ENCODE measurements at regions not wholly inside any gene's neighbourhood (a gene's known extent, or its start where the extent isn't known, plus 50 kb on each side); places are given as distances from the start of the nearest gene placed in this dataset.

DNA sequence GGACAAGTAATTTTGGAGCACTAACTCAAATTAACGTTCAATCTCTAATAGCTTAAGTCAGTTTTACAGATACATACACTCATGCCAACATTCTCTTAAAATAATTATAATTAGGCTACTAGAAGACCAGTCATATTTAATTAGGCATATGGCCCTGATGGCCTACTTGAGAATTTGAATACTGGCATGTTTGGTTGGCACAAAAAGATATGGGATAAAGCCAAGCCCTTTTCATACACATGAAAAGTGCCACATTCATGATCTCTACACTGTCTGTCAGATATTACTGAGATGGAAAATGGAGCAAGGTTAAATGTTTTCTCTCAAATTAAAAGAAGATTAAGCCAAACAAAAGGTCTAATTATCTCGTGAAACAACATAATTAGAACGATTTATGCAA lies 1091.0 kb downstream of the C4orf33 start:
- Histone ChIP-seq H3K36me3 (ENCODE audit: control insufficient read depth in 2 of 2, insufficient read depth in 2 of 2, low read length in 1 of 2) (no peaks in the 10 kb centered on the region), H4K20me1 (ENCODE audit: control insufficient read depth, insufficient read depth) (no peaks in the 10 kb centered on the region), H3K4me2 (ENCODE audit: control insufficient read depth, insufficient read depth) (no peak overlapping the region), H3K27me3 (replicated peaks in 1 of 2; ENCODE audit: control insufficient read depth in 2 of 2, insufficient read depth in 2 of 2, low read length in 1 of 2) (no peaks in the 10 kb centered on the region), H3K9me3 (replicated peaks; ENCODE audit: control insufficient read depth, insufficient read depth, low read length) (no peaks in the 10 kb centered on the region), H3K9ac (ENCODE audit: control insufficient read depth, insufficient read depth, low read length) (no peak overlapping the region), H3K4me1 (ENCODE audit: control insufficient read depth, insufficient read depth, low read length) (no peaks in the 10 kb centered on the region), H3K4me3 (no peak overlapping the region), H3K79me2 (ENCODE audit: control insufficient read depth, insufficient read depth, low read length) (no peaks in the 10 kb centered on the region), H3K27ac (ENCODE audit: control insufficient read depth, insufficient read depth) (no peak overlapping the region), H2AFZ (ENCODE audit: control insufficient read depth, low read depth, low read length) (no peak overlapping the region)
- intact Hi-C loops (cut with micrococcal nuclease; ENCODE audit: unreplicated experiment), result no loop called here
- WGBS (ENCODE audit: insufficient coverage, insufficient replicate concordance, low lambda C conversion rate, missing lambda C conversion rate), result 12% methylated on average over 3 of the region's 3 CpGs
- CTCF ChIA-PET, result no interaction called here
- SMC1A ChIA-PET (ENCODE audit: uncharacterized antibody, unreplicated experiment), result interaction anchor here (0.5 kb wide), 1 partner anchor 11 kb away, joined by 3 read pairs; no protein-coding TSS in a partner anchor
- DNase-seq (ENCODE audit: low read depth, low spot score) (no peak), FAIRE-seq (no peak), ATAC-seq (no peak)
- POLR2A ChIA-PET, result no interaction called here
- RAD21 ChIA-PET (ENCODE audit: unreplicated experiment), result no interaction called here
- in situ Hi-C loops (cut with MboI), result no loop called here
- no peak for TF ChIP-seq IKZF1 (conservative IDR thresholded peaks at IDR 0.05)
- TF ChIP-seq, protein P1, sequence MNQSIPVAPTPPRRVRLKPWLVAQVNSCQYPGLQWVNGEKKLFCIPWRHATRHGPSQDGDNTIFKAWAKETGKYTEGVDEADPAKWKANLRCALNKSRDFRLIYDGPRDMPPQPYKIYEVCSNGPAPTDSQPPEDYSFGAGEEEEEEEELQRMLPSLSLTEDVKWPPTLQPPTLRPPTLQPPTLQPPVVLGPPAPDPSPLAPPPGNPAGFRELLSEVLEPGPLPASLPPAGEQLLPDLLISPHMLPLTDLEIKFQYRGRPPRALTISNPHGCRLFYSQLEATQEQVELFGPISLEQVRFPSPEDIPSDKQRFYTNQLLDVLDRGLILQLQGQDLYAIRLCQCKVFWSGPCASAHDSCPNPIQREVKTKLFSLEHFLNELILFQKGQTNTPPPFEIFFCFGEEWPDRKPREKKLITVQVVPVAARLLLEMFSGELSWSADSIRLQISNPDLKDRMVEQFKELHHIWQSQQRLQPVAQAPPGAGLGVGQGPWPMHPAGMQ (IDR thresholded peaks at IDR 0.05; ENCODE audit: borderline replicate concordance), result no peak
- no peak for TF ChIP-seq ESRRA (IDR thresholded peaks at IDR 0.05; ENCODE audit: low read length)
- no peak for TF ChIP-seq JUNB (IDR thresholded peaks at IDR 0.05)
- TF ChIP-seq JUND (IDR thresholded peaks at IDR 0.05; ENCODE audit: low read depth, low read length), result no peak
- TF ChIP-seq, protein P2, sequence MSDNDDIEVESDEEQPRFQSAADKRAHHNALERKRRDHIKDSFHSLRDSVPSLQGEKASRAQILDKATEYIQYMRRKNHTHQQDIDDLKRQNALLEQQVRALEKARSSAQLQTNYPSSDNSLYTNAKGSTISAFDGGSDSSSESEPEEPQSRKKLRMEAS (IDR thresholded peaks at IDR 0.05; ENCODE audit: low read depth, low read length), result no peak
- no peak for TF ChIP-seq MTA2 (IDR thresholded peaks at IDR 0.05; ENCODE audit: low read depth)
- BruUV-seq (replicated peaks), result no TSS peak

DNA sequence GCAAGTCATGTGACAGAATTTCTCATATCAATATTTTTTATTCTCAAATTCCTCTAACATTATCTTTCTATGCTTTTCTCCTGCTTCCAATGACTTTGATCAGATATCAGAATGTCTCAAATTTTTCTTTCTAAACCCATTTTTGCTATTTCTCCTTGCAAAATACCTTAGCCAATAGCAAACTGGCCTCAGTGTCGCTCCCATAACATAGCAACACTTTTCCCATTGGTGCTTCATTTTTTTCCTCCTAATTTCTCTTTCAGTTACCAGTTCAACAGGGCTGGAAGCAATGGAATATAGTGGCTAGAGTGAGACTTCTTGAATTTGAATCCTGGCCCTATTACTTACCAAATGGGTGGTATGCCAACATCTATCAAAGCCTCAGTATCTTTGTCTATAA lies 1091.6 kb downstream of the C4orf33 start:
- H3K79me2 ChIP-seq (ENCODE audit: control insufficient read depth, insufficient read depth, low read length), result no peaks in the 10 kb centered on the region
- no peaks in the 10 kb centered on the region for H3K9me3 ChIP-seq (replicated peaks; ENCODE audit: control insufficient read depth, insufficient read depth, low read length)
- no peak for DNase-seq (ENCODE audit: low read depth, low spot score)
- 5% methylated on average over 1 of the region's 1 CpG for WGBS (ENCODE audit: insufficient coverage, insufficient replicate concordance, low lambda C conversion rate, missing lambda C conversion rate)
- no peak for ATAC-seq
- H3K27ac ChIP-seq (ENCODE audit: control insufficient read depth, insufficient read depth), result no peak overlapping the region
- no peaks in the 10 kb centered on the region for H3K36me3 ChIP-seq (ENCODE audit: control insufficient read depth in 2 of 2, insufficient read depth in 2 of 2, low read length in 1 of 2)
- TF ChIP-seq NBN (IDR thresholded peaks at IDR 0.05) (no peak), EED (IDR thresholded peaks at IDR 0.05; ENCODE audit: low read depth) (no peak), ZZZ3 (IDR thresholded peaks at IDR 0.05; ENCODE audit: control insufficient read depth, insufficient read length, low read depth) (no peak), CBX3 (IDR thresholded peaks at IDR 0.05; ENCODE audit: borderline replicate concordance, low read depth) (no peak), PML (IDR thresholded peaks at IDR 0.05; ENCODE audit: low read length) (no peak), RFX5 (IDR thresholded peaks at IDR 0.05; ENCODE audit: low read depth, low read length) (0 out of 2 replicates have a peak, but pooled peaks have one; percentile 41)
- TF ChIP-seq, protein P3, sequence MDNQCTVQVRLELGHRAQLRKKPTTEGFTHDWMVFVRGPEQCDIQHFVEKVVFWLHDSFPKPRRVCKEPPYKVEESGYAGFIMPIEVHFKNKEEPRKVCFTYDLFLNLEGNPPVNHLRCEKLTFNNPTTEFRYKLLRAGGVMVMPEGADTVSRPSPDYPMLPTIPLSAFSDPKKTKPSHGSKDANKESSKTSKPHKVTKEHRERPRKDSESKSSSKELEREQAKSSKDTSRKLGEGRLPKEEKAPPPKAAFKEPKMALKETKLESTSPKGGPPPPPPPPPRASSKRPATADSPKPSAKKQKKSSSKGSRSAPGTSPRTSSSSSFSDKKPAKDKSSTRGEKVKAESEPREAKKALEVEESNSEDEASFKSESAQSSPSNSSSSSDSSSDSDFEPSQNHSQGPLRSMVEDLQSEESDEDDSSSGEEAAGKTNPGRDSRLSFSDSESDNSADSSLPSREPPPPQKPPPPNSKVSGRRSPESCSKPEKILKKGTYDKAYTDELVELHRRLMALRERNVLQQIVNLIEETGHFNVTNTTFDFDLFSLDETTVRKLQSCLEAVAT (IDR thresholded peaks at IDR 0.05), result no peak
- TF ChIP-seq, protein P2 (IDR thresholded peaks at IDR 0.05; ENCODE audit: low read depth, low read length), result no peak
- TF ChIP-seq, protein P4, sequence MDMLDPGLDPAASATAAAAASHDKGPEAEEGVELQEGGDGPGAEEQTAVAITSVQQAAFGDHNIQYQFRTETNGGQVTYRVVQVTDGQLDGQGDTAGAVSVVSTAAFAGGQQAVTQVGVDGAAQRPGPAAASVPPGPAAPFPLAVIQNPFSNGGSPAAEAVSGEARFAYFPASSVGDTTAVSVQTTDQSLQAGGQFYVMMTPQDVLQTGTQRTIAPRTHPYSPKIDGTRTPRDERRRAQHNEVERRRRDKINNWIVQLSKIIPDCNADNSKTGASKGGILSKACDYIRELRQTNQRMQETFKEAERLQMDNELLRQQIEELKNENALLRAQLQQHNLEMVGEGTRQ (IDR thresholded peaks at IDR 0.05; ENCODE audit: borderline replicate concordance, low read depth, low read length), result no peak
- H3K27me3 ChIP-seq (replicated peaks in 1 of 2; ENCODE audit: control insufficient read depth in 2 of 2, insufficient read depth in 2 of 2, low read length in 1 of 2), result no peaks in the 10 kb centered on the region
- no peak overlapping the region for H3K4me2 ChIP-seq (ENCODE audit: control insufficient read depth, insufficient read depth)
- FAIRE-seq, result no peak
- POLR2A ChIA-PET, result no interaction called here
- BruUV-seq (replicated peaks), result no TSS peak
- intact Hi-C loops (cut with micrococcal nuclease; ENCODE audit: unreplicated experiment) (no loop called here), in situ Hi-C loops (cut with MboI) (no loop called here)
- H2AFZ ChIP-seq (ENCODE audit: control insufficient read depth, low read depth, low read length), result no peak overlapping the region
- RAD21 ChIA-PET (ENCODE audit: unreplicated experiment), result interaction anchor here (2.0 kb wide), 1 partner anchor 261 kb away, joined by 8 read pairs; no protein-coding TSS in a partner anchor
- CTCF ChIA-PET, result interaction anchor here (1.2 to 1.7 kb wide), 4 partner anchors 215 to 261 kb away, joined by 3 to 6 read pairs (median 3); no protein-coding TSS in a partner anchor
- H4K20me1 ChIP-seq (ENCODE audit: control insufficient read depth, insufficient read depth), result no peaks in the 10 kb centered on the region
- SMC1A ChIA-PET (ENCODE audit: uncharacterized antibody, unreplicated experiment), result interaction anchor here (0.7 to 1.1 kb wide), 2 partner anchors 114 to 257 kb away, joined by 3 read pairs; no protein-coding TSS in a partner anchor
- H3K4me1 ChIP-seq (ENCODE audit: control insufficient read depth, insufficient read depth, low read length), result no peaks in the 10 kb centered on the region
- H3K4me3 ChIP-seq, result no peak overlapping the region
- no peak overlapping the region for H3K9ac ChIP-seq (ENCODE audit: control insufficient read depth, insufficient read depth, low read length)

All from GM12878 (cell line).